Left lung (tissue), 4 donors: ENCODE measurements at regions not wholly inside any gene's neighbourhood (a gene's known extent, or its start where the extent isn't known, plus 50 kb on each side); places are given as distances from the start of the nearest gene placed in this dataset.

Experiments
- ATAC-seq: fragments of 200-7000 bp; cut with Tn5 transposase; one replicate; pipeline ENCODE4 v1.9.1; 2020; ENCODE audit warnings: moderate library complexity
- DNase-seq, 4 donors: peaks; one replicate each; pipeline ENCODE4 v3.0.0-alpha.2; 2013 to 2020
- H3K27ac ChIP-seq, 2 donors: fragments of 200-600 bp; sonication (generic) in 1 of 2; one replicate each; pipeline versions ENCODE4 v1.5.0 to v1.8.0; 2020 to 2021
- H3K27me3 ChIP-seq, 2 donors: fragments of 200-600 bp; sonication (generic) in 1 of 2; one replicate each; pipeline versions ENCODE4 v1.5.0 to v1.8.0; 2020 to 2021
- H3K36me3 ChIP-seq, 2 donors: fragments of 200-600 bp; sonication (generic) in 1 of 2; one replicate each; pipeline versions ENCODE4 v1.5.0 to v1.8.0; 2020 to 2021
- H3K4me1 ChIP-seq, 2 donors: fragments of 200-600 bp; one replicate each; pipeline ENCODE4 v1.8.0; 2021
- H3K4me3 ChIP-seq, 2 donors: fragments of 200-600 bp; sonication (generic) in 1 of 2; one replicate each; pipeline versions ENCODE4 v1.5.0 to v1.8.0; 2020 to 2021; ENCODE audit warnings: mild to moderate bottlenecking in 1 of 2
- H3K9me3 ChIP-seq, 2 donors: fragments of 200-600 bp; sonication (generic) in 1 of 2; one replicate each; pipeline versions ENCODE4 v1.5.0 to v1.8.0; 2020 to 2021
- CTCF ChIP-seq, 2 donors: fragments of 200-600 bp; sonication (generic) in 1 of 2; IDR thresholded peaks; one replicate each; pipeline versions ENCODE4 v1.5.0 to v1.8.0; 2021; ENCODE audit warnings: antibody characterized with exemption in 2 of 2
- intact Hi-C, 2 donors: fragments of 100-400 bp; cut with DNase I; formaldehyde crosslinking; loops; one replicate each; pipeline versions ENCODE4 v1.11.2 to v1.14.2; 2022
- donor health status: DM: no; HTN: yes; CAD: no.
- donor health status: DM: no; HTN: no; CAD: no.

GRCh38 chr1:172863031-172863430, 187.7 kb downstream of the TNFSF18 start:
- Histone ChIP-seq H3K36me3 (no peaks in the 10 kb centered on the region), H3K4me3 (no peak overlapping the region), H3K9me3 (peaks cover 0 to 5% of the 10 kb centered on the region in 2 donors), H3K27me3 (no peaks in the 10 kb centered on the region), H3K27ac (no peak overlapping the region), H3K4me1 (no peaks in the 10 kb centered on the region)
- ATAC-seq (no peak), DNase-seq (no peak)
- intact Hi-C loops: no loop called here
- no peak for TF ChIP-seq CTCF (IDR thresholded peaks at IDR 0.05)

GRCh38 chr1:172867216-172867818, 183.4 kb downstream of the TNFSF18 start:
- no peaks in the 10 kb centered on the region for H3K4me1 ChIP-seq
- H3K27ac ChIP-seq: no peak overlapping the region
- DNase-seq: no peak
- TF ChIP-seq CTCF (IDR thresholded peaks at IDR 0.05): no peak
- ATAC-seq: no peak
- no peak overlapping the region for H3K4me3 ChIP-seq
- H3K36me3 ChIP-seq: no peaks in the 10 kb centered on the region
- peaks cover 0 to 5% of the 10 kb centered on the region in 2 donors for H3K9me3 ChIP-seq
- H3K27me3 ChIP-seq: no peaks in the 10 kb centered on the region
- intact Hi-C loops: no loop called here

GRCh38 chr1:172870901-172871606, 179.7 kb downstream of the TNFSF18 start:
- no peak for TF ChIP-seq CTCF (IDR thresholded peaks at IDR 0.05)
- H3K27ac ChIP-seq: no peak overlapping the region
- no peak for ATAC-seq
- H3K9me3 ChIP-seq: no peaks in the 10 kb centered on the region
- H3K36me3 ChIP-seq: no peaks in the 10 kb centered on the region
- no peak overlapping the region for H3K4me3 ChIP-seq
- H3K4me1 ChIP-seq: no peaks in the 10 kb centered on the region
- intact Hi-C loops: no loop called here
- no peaks in the 10 kb centered on the region for H3K27me3 ChIP-seq
- DNase-seq: no peak

GRCh38 chr1:172874950-172875349, 175.8 kb downstream of the TNFSF18 start:
- DNase-seq (no peak), ATAC-seq (no peak)
- Histone ChIP-seq H3K9me3 (no peaks in the 10 kb centered on the region), H3K36me3 (no peaks in the 10 kb centered on the region), H3K27ac (no peak overlapping the region), H3K27me3 (no peaks in the 10 kb centered on the region), H3K4me1 (no peaks in the 10 kb centered on the region), H3K4me3 (no peak overlapping the region)
- intact Hi-C loops: no loop called here
- TF ChIP-seq CTCF (IDR thresholded peaks at IDR 0.05): no peak

GRCh38 chr1:172875892-172876291, 174.8 kb downstream of the TNFSF18 start:
- no peak for TF ChIP-seq CTCF (IDR thresholded peaks at IDR 0.05)
- Histone ChIP-seq H3K36me3 (no peaks in the 10 kb centered on the region), H3K27ac (no peak overlapping the region), H3K27me3 (no peaks in the 10 kb centered on the region), H3K4me1 (no peaks in the 10 kb centered on the region), H3K9me3 (no peaks in the 10 kb centered on the region), H3K4me3 (no peak overlapping the region)
- intact Hi-C loops: no loop called here
- DNase-seq (no peak), ATAC-seq (no peak)
